ENCODE measurements at regions not wholly inside any gene's neighbourhood (a gene's known extent, or its start where the extent isn't known, plus 50 kb on each side); places are given as distances from the start of the nearest gene placed in this dataset.

DNA sequence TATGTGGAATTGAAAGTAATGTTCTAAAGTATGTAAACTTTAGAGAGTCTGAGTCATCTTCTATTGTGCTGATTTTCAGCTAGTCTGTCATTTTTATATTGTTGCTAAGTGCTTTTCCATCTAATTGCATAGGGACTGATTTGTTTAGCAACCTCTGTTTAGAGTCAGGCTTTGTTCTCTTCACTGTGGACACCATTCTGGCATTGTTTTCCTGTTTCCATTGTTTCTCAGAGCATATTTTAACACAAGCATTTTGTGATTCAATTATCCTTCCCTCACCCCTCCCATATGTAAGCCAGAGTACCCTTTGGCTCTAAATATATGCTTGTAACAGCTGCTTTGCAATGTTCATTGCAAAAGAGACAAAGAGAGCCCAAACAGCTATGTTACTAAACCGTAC lies 748.4 kb upstream of the PHF14 start (continued):
- TF ChIP-seq, protein P1, sequence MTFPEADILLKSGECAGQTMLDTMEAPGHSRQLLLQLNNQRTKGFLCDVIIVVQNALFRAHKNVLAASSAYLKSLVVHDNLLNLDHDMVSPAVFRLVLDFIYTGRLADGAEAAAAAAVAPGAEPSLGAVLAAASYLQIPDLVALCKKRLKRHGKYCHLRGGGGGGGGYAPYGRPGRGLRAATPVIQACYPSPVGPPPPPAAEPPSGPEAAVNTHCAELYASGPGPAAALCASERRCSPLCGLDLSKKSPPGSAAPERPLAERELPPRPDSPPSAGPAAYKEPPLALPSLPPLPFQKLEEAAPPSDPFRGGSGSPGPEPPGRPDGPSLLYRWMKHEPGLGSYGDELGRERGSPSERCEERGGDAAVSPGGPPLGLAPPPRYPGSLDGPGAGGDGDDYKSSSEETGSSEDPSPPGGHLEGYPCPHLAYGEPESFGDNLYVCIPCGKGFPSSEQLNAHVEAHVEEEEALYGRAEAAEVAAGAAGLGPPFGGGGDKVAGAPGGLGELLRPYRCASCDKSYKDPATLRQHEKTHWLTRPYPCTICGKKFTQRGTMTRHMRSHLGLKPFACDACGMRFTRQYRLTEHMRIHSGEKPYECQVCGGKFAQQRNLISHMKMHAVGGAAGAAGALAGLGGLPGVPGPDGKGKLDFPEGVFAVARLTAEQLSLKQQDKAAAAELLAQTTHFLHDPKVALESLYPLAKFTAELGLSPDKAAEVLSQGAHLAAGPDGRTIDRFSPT (tag by site-specific recombination; IDR thresholded peaks at IDR 0.05): no peak
- TF ChIP-seq GLIS1 (tag by site-specific recombination; IDR thresholded peaks at IDR 0.05): no peak
- TF ChIP-seq ZNF292 (tag by site-specific recombination; IDR thresholded peaks at IDR 0.05; ENCODE audit: borderline replicate concordance, low read depth): no peak
- TF ChIP-seq PRDM1 (tag by site-specific recombination; IDR thresholded peaks at IDR 0.05): no peak

DNA sequence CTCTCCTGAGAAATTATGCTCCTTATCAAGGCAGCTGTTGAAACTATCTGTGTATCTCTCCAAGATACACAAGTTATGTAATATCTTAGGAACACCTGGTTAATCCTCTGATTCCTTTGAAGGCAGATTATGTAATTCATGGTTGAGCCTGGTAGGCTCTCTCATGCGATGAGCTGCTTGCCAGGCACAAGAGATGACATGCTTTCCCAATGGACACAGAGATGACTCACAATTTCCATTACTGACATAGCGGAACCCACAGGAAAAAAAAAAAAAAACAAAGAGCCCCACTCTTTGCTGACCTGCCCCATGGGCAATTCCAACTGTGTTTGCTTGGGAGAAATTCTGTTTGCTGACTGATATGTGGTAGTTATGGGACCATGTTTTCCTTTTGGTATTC lies 736.4 kb upstream of the PHF14 start:
- Histone ChIP-seq H3K27ac (ENCODE audit: extremely low read depth, low read depth, low read length) (no peak overlapping the region), H3K36me3 (ENCODE audit: control insufficient read depth in 2 of 2, insufficient read depth in 1 of 2, low read length in 2 of 2) (no peaks in the 10 kb centered on the region), H3K4me1 (ENCODE audit: control insufficient read depth, insufficient read depth, low read length) (no peaks in the 10 kb centered on the region), H3K4me3 (ENCODE audit: low read depth, low read length) (no peak overlapping the region), H3K9me3 (ENCODE audit: control insufficient read depth, insufficient read depth, low read depth, low read length) (no peaks in the 10 kb centered on the region)
- TF ChIP-seq ZNF133 (tag by site-specific recombination; IDR thresholded peaks at IDR 0.05): no peak
- TF ChIP-seq ZBTB21 (tag by site-specific recombination; IDR thresholded peaks at IDR 0.05): no peak
- no peak for TF ChIP-seq ZNF174 (tag by site-specific recombination; IDR thresholded peaks at IDR 0.05)
- no peak for TF ChIP-seq KLF9 (tag by site-specific recombination; IDR thresholded peaks at IDR 0.05; ENCODE audit: low read depth)
- TF ChIP-seq ZNF175 (tag by site-specific recombination; IDR thresholded peaks at IDR 0.05): no peak
- no peak for TF ChIP-seq ZEB2 (tag by site-specific recombination; IDR thresholded peaks at IDR 0.05)
- TF ChIP-seq, protein P2, sequence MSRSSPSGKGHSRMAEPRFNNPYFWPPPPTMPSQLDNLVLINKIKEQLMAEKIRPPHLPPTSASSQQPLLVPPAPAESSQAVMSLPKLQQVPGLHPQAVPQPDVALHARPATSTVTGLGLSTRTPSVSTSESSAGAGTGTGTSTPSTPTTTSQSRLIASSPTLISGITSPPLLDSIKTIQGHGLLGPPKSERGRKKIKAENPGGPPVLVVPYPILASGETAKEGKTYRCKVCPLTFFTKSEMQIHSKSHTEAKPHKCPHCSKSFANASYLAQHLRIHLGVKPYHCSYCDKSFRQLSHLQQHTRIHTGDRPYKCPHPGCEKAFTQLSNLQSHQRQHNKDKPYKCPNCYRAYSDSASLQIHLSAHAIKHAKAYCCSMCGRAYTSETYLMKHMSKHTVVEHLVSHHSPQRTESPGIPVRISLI (tag by site-specific recombination; IDR thresholded peaks at IDR 0.05): no peak
- no peak for TF ChIP-seq ZNF16 (tag by site-specific recombination; IDR thresholded peaks at IDR 0.05; ENCODE audit: low read depth)
- no peak for TF ChIP-seq ZNF341 (tag by site-specific recombination; IDR thresholded peaks at IDR 0.05; ENCODE audit: low read depth)
- no peak for TF ChIP-seq ZNF660 (tag by site-specific recombination; IDR thresholded peaks at IDR 0.05)
- TF ChIP-seq ZNF239 (tag by site-specific recombination; IDR thresholded peaks at IDR 0.05): no peak
- no peak for TF ChIP-seq ZNF23 (tag by site-specific recombination; IDR thresholded peaks at IDR 0.05; ENCODE audit: borderline replicate concordance)
- no peak for TF ChIP-seq ZNF561 (tag by site-specific recombination; IDR thresholded peaks at IDR 0.05; ENCODE audit: borderline replicate concordance)
- TF ChIP-seq, protein P3, sequence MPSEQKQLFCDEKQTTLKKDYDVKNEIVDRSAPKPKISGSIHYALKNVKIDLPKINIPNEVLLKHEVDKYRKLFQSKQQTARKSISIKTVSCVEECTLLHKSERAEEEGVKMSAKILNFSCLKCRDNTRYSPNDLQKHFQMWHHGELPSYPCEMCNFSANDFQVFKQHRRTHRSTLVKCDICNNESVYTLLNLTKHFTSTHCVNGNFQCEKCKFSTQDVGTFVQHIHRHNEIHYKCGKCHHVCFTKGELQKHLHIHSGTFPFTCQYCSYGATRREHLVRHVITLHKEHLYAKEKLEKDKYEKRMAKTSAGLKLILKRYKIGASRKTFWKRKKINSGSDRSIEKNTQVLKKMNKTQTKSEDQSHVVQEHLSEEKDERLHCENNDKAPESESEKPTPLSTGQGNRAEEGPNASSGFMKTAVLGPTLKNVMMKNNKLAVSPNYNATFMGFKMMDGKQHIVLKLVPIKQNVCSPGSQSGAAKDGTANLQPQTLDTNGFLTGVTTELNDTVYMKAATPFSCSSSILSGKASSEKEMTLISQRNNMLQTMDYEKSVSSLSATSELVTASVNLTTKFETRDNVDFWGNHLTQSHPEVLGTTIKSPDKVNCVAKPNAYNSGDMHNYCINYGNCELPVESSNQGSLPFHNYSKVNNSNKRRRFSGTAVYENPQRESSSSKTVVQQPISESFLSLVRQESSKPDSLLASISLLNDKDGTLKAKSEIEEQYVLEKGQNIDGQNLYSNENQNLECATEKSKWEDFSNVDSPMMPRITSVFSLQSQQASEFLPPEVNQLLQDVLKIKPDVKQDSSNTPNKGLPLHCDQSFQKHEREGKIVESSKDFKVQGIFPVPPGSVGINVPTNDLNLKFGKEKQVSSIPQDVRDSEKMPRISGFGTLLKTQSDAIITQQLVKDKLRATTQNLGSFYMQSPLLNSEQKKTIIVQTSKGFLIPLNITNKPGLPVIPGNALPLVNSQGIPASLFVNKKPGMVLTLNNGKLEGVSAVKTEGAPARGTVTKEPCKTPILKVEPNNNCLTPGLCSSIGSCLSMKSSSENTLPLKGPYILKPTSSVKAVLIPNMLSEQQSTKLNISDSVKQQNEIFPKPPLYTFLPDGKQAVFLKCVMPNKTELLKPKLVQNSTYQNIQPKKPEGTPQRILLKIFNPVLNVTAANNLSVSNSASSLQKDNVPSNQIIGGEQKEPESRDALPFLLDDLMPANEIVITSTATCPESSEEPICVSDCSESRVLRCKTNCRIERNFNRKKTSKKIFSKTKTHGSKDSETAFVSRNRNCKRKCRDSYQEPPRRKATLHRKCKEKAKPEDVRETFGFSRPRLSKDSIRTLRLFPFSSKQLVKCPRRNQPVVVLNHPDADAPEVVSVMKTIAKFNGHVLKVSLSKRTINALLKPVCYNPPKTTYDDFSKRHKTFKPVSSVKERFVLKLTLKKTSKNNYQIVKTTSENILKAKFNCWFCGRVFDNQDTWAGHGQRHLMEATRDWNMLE (tag by site-specific recombination; conservative IDR thresholded peaks at IDR 0.05; ENCODE audit: low read depth): no peak
- TF ChIP-seq ZNF394 (tag by site-specific recombination; IDR thresholded peaks at IDR 0.05; ENCODE audit: borderline replicate concordance): no peak
- no peak for TF ChIP-seq ZNF629 (tag by site-specific recombination; IDR thresholded peaks at IDR 0.05)
- no peak for TF ChIP-seq ZNF707 (tag by site-specific recombination; IDR thresholded peaks at IDR 0.05)
- ChIA-PET CTCF (no interaction called here), POLR2A (no interaction called here)

Data from HEK293 (cell line).